Cardiac fibroblast (primary cell): ENCODE measurements at regions not wholly inside any gene's neighbourhood (a gene's known extent, or its start where the extent isn't known, plus 50 kb on each side); places are given as distances from the start of the nearest gene placed in this dataset.

Experiments
- DNase-seq, 2 donors: peaks; one replicate each; pipeline versions ENCODE4 v3.0.0 to v3.0.0-alpha.2; 2010; ENCODE audit warnings: low read depth in 2 of 2
- H3K4me3 ChIP-seq, 2 donors: replicated peaks in 1 of 2; 1 replicate in 1 of 2; 2 replicates in 1 of 2; pipeline ENCODE4 v1.5.1; 2011; ENCODE audit warnings: low read depth in 2 of 2, low read length in 2 of 2, mild to moderate bottlenecking in 2 of 2, moderate library complexity in 1 of 2
- CTCF ChIP-seq: IDR thresholded peaks from one replicate; pipeline ENCODE4 v1.5.1; 2011; ENCODE audit warnings: low read depth, mild to moderate bottlenecking, low read length, inconsistent platforms

GRCh38 chr5:165859251-165859650, 2353.8 kb downstream of the MAT2B start:
- no peak for TF ChIP-seq CTCF
- DNase-seq, result no peak
- H3K4me3 ChIP-seq, result no peak overlapping the region

- TF ChIP-seq CTCF, result no peak
- H3K4me3 ChIP-seq, result no peak overlapping the region
- DNase-seq, result no peak
These were observed 2357.8 kb downstream of the MAT2B start for GRCh38 chr5:165863239-165863638.

GRCh38 chr5:165871291-165871690, 2365.9 kb downstream of the MAT2B start:
- H3K4me3 ChIP-seq, result no peak overlapping the region
- no peak for DNase-seq
- no peak for TF ChIP-seq CTCF

- H3K4me3 ChIP-seq, result no peak overlapping the region
- DNase-seq, result no peak
- no peak for TF ChIP-seq CTCF
These were observed 2369.4 kb downstream of the MAT2B start for GRCh38 chr5:165874851-165875250.

- TF ChIP-seq CTCF, result no peak
- H3K4me3 ChIP-seq, result no peak overlapping the region
- no peak for DNase-seq
These were observed 2371.1 kb downstream of the MAT2B start for GRCh38 chr5:165876538-165876937.

- TF ChIP-seq CTCF, result no peak
- no peak for DNase-seq
- H3K4me3 ChIP-seq, result no peak overlapping the region
These were observed 2372.1 kb downstream of the MAT2B start for GRCh38 chr5:165877475-165877874.

GRCh38 chr5:165881259-165881658, 2375.8 kb downstream of the MAT2B start:
- TF ChIP-seq CTCF, result no peak
- no peak for DNase-seq

More at GRCh38 chr5:165881259-165881658, 2375.8 kb downstream of the MAT2B start:
- no peak overlapping the region for H3K4me3 ChIP-seq
